ENCODE measurements at regions not wholly inside any gene's neighbourhood (a gene's known extent, or its start where the extent isn't known, plus 50 kb on each side); places are given as distances from the start of the nearest gene placed in this dataset.

GRCh38 chr5:4643190-4643589 is 496.9 kb upstream of the ADAMTS16 start:
- no peak overlapping the region for H3K27ac ChIP-seq
- TF ChIP-seq ZFX (IDR thresholded peaks at IDR 0.05; ENCODE audit: borderline replicate concordance) (no peak), CTCF (IDR thresholded peaks at IDR 0.05) (no peak)

GRCh38 chr5:4643960-4644359 is 496.2 kb upstream of the ADAMTS16 start:
- TF ChIP-seq ZFX (IDR thresholded peaks at IDR 0.05; ENCODE audit: borderline replicate concordance) (no peak), CTCF (IDR thresholded peaks at IDR 0.05) (no peak)
- no peak overlapping the region for H3K27ac ChIP-seq

- TF ChIP-seq ZFX (IDR thresholded peaks at IDR 0.05; ENCODE audit: borderline replicate concordance), result no peak
- no peak for TF ChIP-seq CTCF (IDR thresholded peaks at IDR 0.05)
- no peak overlapping the region for H3K27ac ChIP-seq
Observed at GRCh38 chr5:4646715-4647375, 493.3 kb upstream of the ADAMTS16 start.

- no peak overlapping the region for H3K27ac ChIP-seq
- TF ChIP-seq CTCF (IDR thresholded peaks at IDR 0.05) (no peak), ZFX (IDR thresholded peaks at IDR 0.05; ENCODE audit: borderline replicate concordance) (no peak)
Observed at GRCh38 chr5:4647955-4648354, 492.2 kb upstream of the ADAMTS16 start.

GRCh38 chr5:4651806-4652565 is 488.1 kb upstream of the ADAMTS16 start:
- no peak for TF ChIP-seq ZFX (IDR thresholded peaks at IDR 0.05; ENCODE audit: borderline replicate concordance)
- no peak for TF ChIP-seq CTCF (IDR thresholded peaks at IDR 0.05)
- H3K27ac ChIP-seq, result no peak overlapping the region

GRCh38 chr5:4653475-4653874 is 486.7 kb upstream of the ADAMTS16 start:
- TF ChIP-seq ZFX (IDR thresholded peaks at IDR 0.05; ENCODE audit: borderline replicate concordance), result no peak
- TF ChIP-seq CTCF (IDR thresholded peaks at IDR 0.05), result no peak

GRCh38 chr5:4659851-4660250 is 480.3 kb upstream of the ADAMTS16 start:
- TF ChIP-seq CTCF (IDR thresholded peaks at IDR 0.05) (no peak), ZFX (IDR thresholded peaks at IDR 0.05; ENCODE audit: borderline replicate concordance) (no peak)
- H3K27ac ChIP-seq, result no peak overlapping the region

More at GRCh38 chr5:4653475-4653874, 486.7 kb upstream of the ADAMTS16 start:
- no peak overlapping the region for H3K27ac ChIP-seq

Data from 22Rv1 (cell line).